ENCODE measurements at regions not wholly inside any gene's neighbourhood (a gene's known extent, or its start where the extent isn't known, plus 50 kb on each side); places are given as distances from the start of the nearest gene placed in this dataset.

DNA sequence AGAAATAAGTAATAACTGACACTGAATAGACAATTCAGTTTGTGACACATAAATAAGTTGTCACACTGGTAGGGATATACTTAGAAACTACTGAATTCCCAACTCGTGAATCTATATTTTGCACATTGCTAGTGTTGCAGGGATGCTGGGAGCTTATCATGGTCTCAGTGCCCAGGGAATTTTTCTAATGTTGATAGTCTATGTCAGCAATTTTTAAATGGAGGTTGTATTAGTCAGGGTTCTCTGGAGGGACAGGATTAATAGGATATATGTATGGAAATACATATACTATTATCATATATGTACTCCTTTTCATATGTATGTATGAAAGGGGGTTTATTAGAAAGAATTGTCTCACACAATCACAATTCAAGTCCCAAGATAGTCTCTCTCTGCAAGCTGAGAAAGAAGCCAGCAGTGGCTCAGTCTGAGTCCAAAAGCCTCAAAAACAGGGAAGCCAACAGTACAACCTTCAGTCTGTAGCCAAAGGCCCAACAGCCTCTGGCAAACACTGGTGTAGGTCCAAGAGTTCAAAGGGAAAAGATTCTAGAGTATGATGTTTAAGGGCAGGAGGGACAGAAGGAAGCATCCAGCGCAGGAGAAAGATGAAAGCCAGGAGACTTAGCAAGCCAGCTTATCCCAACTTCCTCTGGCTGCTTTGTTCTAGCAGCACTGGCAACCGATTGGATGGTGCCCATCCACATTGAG is 980.9 kb upstream of the GJE1 start:
- H3K27ac Mint-ChIP-seq: peak overlapping the region in 1 of 3 experiments; percentile 39
- no peaks in the 10 kb centered on the region for H3K27me3 Mint-ChIP-seq (ENCODE audit: low read depth)
- H3K36me3 Mint-ChIP-seq (ENCODE audit: low read depth): peaks cover 4% of the 10 kb centered on the region
- H3K9me3 Mint-ChIP-seq: peaks cover 14% of the 10 kb centered on the region
- no peak overlapping the region for H3K4me3 Mint-ChIP-seq
- H3K4me1 Mint-ChIP-seq: peaks cover 14% of the 10 kb centered on the region
- TF ChIP-seq, protein P1, sequence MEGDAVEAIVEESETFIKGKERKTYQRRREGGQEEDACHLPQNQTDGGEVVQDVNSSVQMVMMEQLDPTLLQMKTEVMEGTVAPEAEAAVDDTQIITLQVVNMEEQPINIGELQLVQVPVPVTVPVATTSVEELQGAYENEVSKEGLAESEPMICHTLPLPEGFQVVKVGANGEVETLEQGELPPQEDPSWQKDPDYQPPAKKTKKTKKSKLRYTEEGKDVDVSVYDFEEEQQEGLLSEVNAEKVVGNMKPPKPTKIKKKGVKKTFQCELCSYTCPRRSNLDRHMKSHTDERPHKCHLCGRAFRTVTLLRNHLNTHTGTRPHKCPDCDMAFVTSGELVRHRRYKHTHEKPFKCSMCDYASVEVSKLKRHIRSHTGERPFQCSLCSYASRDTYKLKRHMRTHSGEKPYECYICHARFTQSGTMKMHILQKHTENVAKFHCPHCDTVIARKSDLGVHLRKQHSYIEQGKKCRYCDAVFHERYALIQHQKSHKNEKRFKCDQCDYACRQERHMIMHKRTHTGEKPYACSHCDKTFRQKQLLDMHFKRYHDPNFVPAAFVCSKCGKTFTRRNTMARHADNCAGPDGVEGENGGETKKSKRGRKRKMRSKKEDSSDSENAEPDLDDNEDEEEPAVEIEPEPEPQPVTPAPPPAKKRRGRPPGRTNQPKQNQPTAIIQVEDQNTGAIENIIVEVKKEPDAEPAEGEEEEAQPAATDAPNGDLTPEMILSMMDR (IDR thresholded peaks at IDR 0.05; ENCODE audit: unreplicated experiment in 3 of 3): no peak

DNA sequence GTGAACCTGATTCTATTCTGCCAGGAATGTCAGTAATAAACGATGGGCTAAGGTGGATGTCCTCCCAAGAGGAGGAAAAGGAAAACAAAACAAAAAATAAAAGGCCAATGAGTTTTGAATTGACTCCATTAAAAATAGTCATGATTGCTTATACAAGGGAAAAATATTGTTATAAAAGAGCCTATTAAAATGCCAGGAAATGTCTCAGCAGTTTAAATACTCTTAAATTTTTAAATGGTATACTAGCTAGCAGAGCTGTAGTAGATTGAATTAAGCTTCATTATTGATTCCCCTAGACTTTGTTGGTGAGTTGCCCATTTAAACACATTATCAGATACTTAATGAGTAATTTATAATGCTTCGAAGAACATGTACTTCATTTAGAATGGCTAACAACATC is 990.9 kb upstream of the GJE1 start:
- no peak overlapping the region for H3K4me3 Mint-ChIP-seq
- no peaks in the 10 kb centered on the region for H3K36me3 Mint-ChIP-seq (ENCODE audit: low read depth)
- TF ChIP-seq, protein P1 (IDR thresholded peaks at IDR 0.05; ENCODE audit: unreplicated experiment in 3 of 3): no peak
- no peak overlapping the region for H3K27ac Mint-ChIP-seq
- H3K4me1 Mint-ChIP-seq: peaks cover 4% of the 10 kb centered on the region
- H3K27me3 Mint-ChIP-seq (ENCODE audit: low read depth): no peaks in the 10 kb centered on the region
- H3K9me3 Mint-ChIP-seq: no peaks in the 10 kb centered on the region

DNA sequence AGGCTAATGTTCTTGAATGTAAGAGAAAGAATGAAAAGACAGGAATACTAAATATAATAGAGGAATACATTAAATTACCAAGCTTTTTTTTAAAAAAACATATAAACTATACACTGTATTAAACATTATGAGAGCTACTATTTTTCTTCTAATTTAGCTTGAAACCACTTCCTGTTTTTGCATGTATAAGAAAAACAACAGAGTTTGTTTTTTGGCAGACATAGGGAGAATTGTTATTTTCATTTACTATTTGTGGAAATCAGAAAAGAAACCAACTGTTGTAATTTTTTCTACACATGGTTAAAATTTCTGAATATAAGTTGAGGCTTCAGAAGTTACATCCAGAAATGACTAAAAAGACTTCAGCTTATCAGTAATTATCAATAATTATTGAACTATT is 991.8 kb upstream of the GJE1 start:
- TF ChIP-seq, protein P1 (IDR thresholded peaks at IDR 0.05; ENCODE audit: unreplicated experiment in 3 of 3): no peak
- H3K4me1 Mint-ChIP-seq: peaks cover 4% of the 10 kb centered on the region
- H3K9me3 Mint-ChIP-seq: no peaks in the 10 kb centered on the region
- H3K27ac Mint-ChIP-seq: no peak overlapping the region
- no peaks in the 10 kb centered on the region for H3K36me3 Mint-ChIP-seq (ENCODE audit: low read depth)
- H3K4me3 Mint-ChIP-seq: no peak overlapping the region
- H3K27me3 Mint-ChIP-seq (ENCODE audit: low read depth): no peaks in the 10 kb centered on the region

DNA sequence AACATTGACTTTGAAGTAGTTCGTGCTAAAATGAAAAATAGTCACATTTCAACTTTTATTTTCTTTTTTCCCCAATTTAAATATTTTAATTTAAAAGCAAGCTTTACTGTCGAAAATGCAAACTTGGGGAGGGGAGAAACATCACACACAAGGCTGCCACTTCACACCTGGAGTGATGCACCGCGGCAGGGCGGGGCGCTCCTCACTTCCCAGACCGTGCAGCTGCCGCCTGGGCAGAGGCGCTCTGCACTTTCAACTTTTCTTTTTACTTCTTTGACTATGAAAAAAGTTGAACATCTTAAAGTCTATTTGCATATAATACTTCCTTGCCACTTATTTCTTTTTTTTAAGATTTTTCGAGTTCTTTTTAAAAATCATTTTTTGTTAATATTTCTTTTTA is 993.3 kb upstream of the GJE1 start:
- no peak overlapping the region for H3K27ac Mint-ChIP-seq
- no peaks in the 10 kb centered on the region for H3K9me3 Mint-ChIP-seq
- TF ChIP-seq, protein P1 (IDR thresholded peaks at IDR 0.05; ENCODE audit: unreplicated experiment in 3 of 3): no peak
- H3K4me1 Mint-ChIP-seq: peaks cover 8% of the 10 kb centered on the region
- H3K36me3 Mint-ChIP-seq (ENCODE audit: low read depth): no peaks in the 10 kb centered on the region
- H3K4me3 Mint-ChIP-seq: no peak overlapping the region
- H3K27me3 Mint-ChIP-seq (ENCODE audit: low read depth): no peaks in the 10 kb centered on the region

DNA sequence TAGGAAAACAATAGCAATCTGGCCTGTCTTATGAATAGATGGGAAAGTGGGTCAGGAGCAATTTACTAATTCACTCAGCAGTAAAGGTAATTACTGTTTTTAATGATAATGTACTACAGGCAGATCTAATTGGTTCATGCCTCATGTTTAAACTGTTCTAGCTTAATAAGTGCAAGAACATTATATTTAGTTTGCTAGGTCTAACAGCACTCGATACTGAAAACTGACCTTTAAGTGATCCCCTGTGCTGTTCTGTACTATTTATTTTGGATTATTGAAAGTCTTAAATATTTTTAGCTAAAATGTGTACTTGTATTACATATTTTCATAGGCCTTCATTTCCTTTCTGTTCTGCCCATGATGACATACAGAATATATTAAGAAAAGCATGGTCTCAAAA is 998.0 kb upstream of the GJE1 start:
- TF ChIP-seq, protein P1 (IDR thresholded peaks at IDR 0.05; ENCODE audit: unreplicated experiment in 3 of 3): no peak
- H3K27me3 Mint-ChIP-seq (ENCODE audit: low read depth): no peaks in the 10 kb centered on the region
- H3K4me3 Mint-ChIP-seq: no peak overlapping the region
- no peaks in the 10 kb centered on the region for H3K36me3 Mint-ChIP-seq (ENCODE audit: low read depth)
- no peaks in the 10 kb centered on the region for H3K9me3 Mint-ChIP-seq
- H3K27ac Mint-ChIP-seq: peak overlapping the region in 1 of 3 experiments; percentile 17
- H3K4me1 Mint-ChIP-seq: peaks cover 16% of the 10 kb centered on the region

DNA sequence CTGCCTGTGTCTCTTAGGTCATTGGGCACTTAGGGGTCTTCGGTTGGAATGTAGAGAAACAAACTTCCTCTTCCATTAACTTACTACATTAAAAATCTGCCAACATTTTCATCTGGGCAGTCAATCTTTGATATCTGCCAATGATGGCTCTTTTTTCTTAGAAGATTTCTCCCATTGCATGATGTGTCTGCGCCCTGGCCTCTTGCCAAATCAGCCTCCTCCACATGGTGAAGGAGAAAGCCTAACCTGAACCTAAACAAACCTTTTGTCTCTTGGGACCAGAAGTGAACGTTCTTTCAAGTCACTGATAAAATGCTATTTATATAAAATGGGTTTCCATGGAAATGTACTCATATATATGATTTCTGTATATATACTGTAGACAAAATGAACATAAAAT is 998.9 kb upstream of the GJE1 start:
- Mint-ChIP-seq H3K27ac (no peak overlapping the region), H3K4me3 (no peak overlapping the region), H3K27me3 (ENCODE audit: low read depth) (no peaks in the 10 kb centered on the region), H3K9me3 (no peaks in the 10 kb centered on the region), H3K4me1 (peaks cover 16% of the 10 kb centered on the region), H3K36me3 (ENCODE audit: low read depth) (no peaks in the 10 kb centered on the region)
- TF ChIP-seq, protein P1 (IDR thresholded peaks at IDR 0.05; ENCODE audit: unreplicated experiment in 3 of 3): no peak

All from nephron (organoid).